ENCODE measurements at regions not wholly inside any gene's neighbourhood (a gene's known extent, or its start where the extent isn't known, plus 50 kb on each side); places are given as distances from the start of the nearest gene placed in this dataset.

DNA sequence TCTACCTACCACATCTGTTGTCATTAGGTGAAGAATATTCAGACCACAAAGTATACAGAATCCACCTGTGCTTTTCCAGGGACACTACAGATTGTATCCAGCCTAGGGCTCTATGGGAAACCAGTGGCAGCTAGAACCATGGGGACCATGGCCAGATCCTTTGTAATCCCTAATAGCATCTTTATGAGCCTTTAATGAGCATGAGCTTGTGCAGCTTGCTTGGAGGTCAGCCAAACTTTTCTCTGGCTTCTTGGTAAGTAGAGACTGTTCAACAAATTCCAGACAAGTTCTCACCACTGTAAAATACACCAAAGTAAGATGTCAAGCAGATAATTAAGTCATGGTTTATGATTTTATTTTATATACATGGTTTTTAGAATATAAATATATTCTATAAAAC, 301.6 kb upstream of the ADGRB3 start:
- DNase-seq (ENCODE audit: low spot score) (no peak), ATAC-seq (ENCODE audit: insufficient number of reproducible peaks, low FRiP score, low read depth) (no peak)
- H3K27me3 ChIP-seq (replicated peaks; ENCODE audit: insufficient read depth), result no peaks in the 10 kb centered on the region
- H3K9me3 ChIP-seq, result no peaks in the 10 kb centered on the region
- no peak for TF ChIP-seq CTCF (IDR thresholded peaks at IDR 0.05)
- H3K4me3 ChIP-seq, result no peak overlapping the region
- H3K27ac ChIP-seq, result no peak overlapping the region
- H3K36me3 ChIP-seq, result no peaks in the 10 kb centered on the region
- H3K4me1 ChIP-seq (ENCODE audit: control insufficient read depth in 1 of 2, low read depth in 2 of 2), result no peaks in the 10 kb centered on the region

DNA sequence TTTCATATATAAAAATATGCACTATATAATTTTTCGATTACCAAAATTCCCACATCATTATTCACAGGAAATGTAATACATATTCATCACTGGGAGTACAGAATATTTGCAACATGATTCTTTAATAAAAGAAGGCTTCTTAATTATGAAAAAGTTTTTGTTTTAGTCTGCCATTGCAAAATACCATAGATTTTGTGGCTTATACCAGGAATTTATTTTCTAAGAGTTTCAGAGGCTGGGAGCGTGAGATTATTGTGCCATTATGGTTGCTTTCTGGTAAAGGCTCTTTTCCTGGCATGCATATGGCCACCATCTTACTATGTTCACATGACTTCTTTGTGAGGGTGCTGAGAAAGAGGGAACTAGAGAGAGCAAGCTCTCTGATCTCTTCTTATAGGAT, 306.9 kb upstream of the ADGRB3 start:
- Histone ChIP-seq H3K4me3 (no peak overlapping the region), H3K36me3 (no peaks in the 10 kb centered on the region), H3K27me3 (replicated peaks; ENCODE audit: insufficient read depth) (no peaks in the 10 kb centered on the region), H3K4me1 (ENCODE audit: control insufficient read depth in 1 of 2, low read depth in 2 of 2) (no peaks in the 10 kb centered on the region), H3K9me3 (no peaks in the 10 kb centered on the region), H3K27ac (no peak overlapping the region)
- ATAC-seq (ENCODE audit: insufficient number of reproducible peaks, low FRiP score, low read depth) (no peak), DNase-seq (ENCODE audit: low spot score) (no peak)
- TF ChIP-seq CTCF (IDR thresholded peaks at IDR 0.05), result no peak

DNA sequence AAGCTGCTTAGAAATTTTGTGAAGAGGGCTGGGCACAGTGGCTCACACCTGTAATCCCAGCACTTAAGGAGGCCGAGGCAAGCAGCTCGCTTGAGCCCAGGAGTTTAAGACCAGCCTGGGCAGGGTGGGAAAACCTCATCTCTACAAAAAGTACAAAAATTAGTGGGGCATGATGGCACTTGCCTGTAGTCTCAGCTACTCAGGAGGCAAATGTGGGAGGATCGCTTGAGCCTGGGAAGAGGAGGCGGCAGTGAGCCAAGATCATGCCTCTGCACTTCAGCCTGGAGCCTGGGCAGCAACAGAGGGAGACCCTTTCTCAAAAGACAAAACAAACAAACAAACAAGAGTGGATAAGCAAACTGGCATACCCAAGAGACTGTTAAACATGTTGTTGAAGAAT, 308.3 kb upstream of the ADGRB3 start:
- H3K4me3 ChIP-seq, result no peak overlapping the region
- H3K4me1 ChIP-seq (ENCODE audit: control insufficient read depth in 1 of 2, low read depth in 2 of 2), result no peaks in the 10 kb centered on the region
- TF ChIP-seq CTCF (IDR thresholded peaks at IDR 0.05), result no peak
- H3K36me3 ChIP-seq, result no peaks in the 10 kb centered on the region
- H3K9me3 ChIP-seq, result no peaks in the 10 kb centered on the region
- ATAC-seq (ENCODE audit: insufficient number of reproducible peaks, low FRiP score, low read depth) (no peak), DNase-seq (ENCODE audit: low spot score) (no peak)
- no peak overlapping the region for H3K27ac ChIP-seq
- H3K27me3 ChIP-seq (replicated peaks; ENCODE audit: insufficient read depth), result no peaks in the 10 kb centered on the region

GRCh38 chr6:68317366-68317765, 317.7 kb upstream of the ADGRB3 start:
- Histone ChIP-seq H3K27me3 (replicated peaks; ENCODE audit: insufficient read depth) (no peaks in the 10 kb centered on the region), H3K27ac (no peak overlapping the region), H3K36me3 (no peaks in the 10 kb centered on the region), H3K4me3 (no peak overlapping the region), H3K9me3 (no peaks in the 10 kb centered on the region), H3K4me1 (ENCODE audit: control insufficient read depth in 1 of 2, low read depth in 2 of 2) (no peaks in the 10 kb centered on the region)
- TF ChIP-seq CTCF (IDR thresholded peaks at IDR 0.05), result no peak
- DNase-seq (ENCODE audit: low spot score) (no peak), ATAC-seq (ENCODE audit: insufficient number of reproducible peaks, low FRiP score, low read depth) (no peak)

DNA sequence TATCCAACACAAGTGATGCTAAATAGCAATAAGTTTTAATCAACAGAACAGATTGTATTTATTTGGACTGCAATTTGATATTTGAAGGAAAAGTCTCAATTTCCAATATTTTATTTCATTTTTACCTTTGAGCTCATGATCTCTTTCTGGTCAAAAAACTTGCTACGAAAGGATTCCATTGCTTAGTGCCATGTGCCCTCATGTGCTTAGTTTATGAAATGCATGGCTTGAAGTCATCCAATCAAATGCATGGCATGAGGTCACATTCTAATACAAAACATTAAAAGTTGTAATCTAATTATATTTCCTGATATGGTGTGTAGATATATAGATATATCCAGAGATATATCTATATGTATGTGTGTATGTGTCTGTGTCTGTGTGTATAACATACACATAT, 321.2 kb upstream of the ADGRB3 start:
- H3K27me3 ChIP-seq (replicated peaks; ENCODE audit: insufficient read depth), result no peaks in the 10 kb centered on the region
- H3K36me3 ChIP-seq, result no peaks in the 10 kb centered on the region
- DNase-seq (ENCODE audit: low spot score), result no peak
- H3K4me1 ChIP-seq (ENCODE audit: control insufficient read depth in 1 of 2, low read depth in 2 of 2), result no peaks in the 10 kb centered on the region
- TF ChIP-seq CTCF (IDR thresholded peaks at IDR 0.05), result no peak
- H3K9me3 ChIP-seq, result no peaks in the 10 kb centered on the region
- H3K4me3 ChIP-seq, result no peak overlapping the region
- no peak for ATAC-seq (ENCODE audit: insufficient number of reproducible peaks, low FRiP score, low read depth)
- no peak overlapping the region for H3K27ac ChIP-seq

All from thoracic aorta (tissue), 2 donors.